Stimulated activated CD8-positive, alpha-beta memory T cell treated with anti-CD3 and anti-CD28 coated beads, Interleukin-7, amount 100 ng/mL, for 24 hours (primary cell): ENCODE measurements at regions not wholly inside any gene's neighbourhood (a gene's known extent, or its start where the extent isn't known, plus 50 kb on each side); places are given as distances from the start of the nearest gene placed in this dataset.
"Not testable (repeated sequence)": the region's sequence is repeated elsewhere in the genome, so short reads cannot be mapped to it uniquely, and the experiment has no call there.

Experiments used
- DNase-seq: peaks from one replicate; pipeline ENCODE4 v3.0.0-alpha.2; 2020; ENCODE audit warnings: low read depth

- no peak for DNase-seq
Measured at GRCh38 chr17:72175787-72176515, 55.1 kb downstream of the SOX9 start.

GRCh38 chr17:72176516-72176851, 55.7 kb downstream of the SOX9 start:
- DNase-seq, result no peak

GRCh38 chr17:72176951-72177660, 56.3 kb downstream of the SOX9 start:
- DNase-seq, result no peak

GRCh38 chr17:72177738-72178137, 56.9 kb downstream of the SOX9 start:
- no peak for DNase-seq

DNA sequence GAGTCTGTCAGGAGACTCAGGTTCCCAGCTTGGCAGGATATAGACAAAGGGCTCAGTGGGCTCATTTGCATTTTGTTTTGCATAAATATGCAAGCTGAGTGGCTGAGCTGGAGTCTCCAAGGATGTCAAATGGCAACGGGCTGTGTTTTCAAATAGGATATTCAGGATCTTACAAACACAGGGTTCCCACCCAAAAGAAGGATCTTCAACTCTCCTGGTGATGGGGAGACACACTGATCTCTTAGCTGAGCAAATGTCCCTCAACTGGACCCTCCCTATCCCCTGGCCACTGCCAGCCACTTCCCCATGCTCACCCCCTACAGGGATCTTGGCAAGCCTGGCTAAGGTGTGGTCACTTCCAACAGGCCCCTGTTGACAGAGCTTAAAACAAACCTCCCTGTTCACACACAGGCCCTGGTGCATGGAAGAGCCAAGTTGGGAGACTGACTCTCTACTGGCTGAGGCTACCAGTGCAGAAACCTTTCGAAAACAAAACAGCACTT, 61.6 kb downstream of the SOX9 start:
- DNase-seq, result no peak

GRCh38 chr17:72183194-72183685, 62.4 kb downstream of the SOX9 start:
- no peak for DNase-seq

DNA sequence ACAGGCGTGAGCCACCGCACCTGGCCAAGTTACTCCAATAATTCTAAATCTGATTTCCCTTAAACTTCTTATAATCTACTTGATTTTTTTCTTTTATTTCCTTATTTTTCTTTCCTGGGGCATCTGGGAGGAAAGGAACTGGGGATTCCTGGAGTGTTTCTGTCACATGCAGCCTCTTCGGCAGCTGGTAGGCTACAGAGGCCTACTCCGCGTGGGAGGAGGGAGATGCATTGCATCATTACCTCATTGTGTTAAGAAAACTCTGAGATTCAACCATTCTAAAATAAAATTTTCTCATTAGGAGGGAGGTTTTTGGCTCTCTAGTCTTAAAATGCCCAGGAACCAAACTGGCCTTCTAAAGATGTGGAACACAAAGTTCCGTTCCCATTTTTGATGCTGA, 64.0 kb downstream of the SOX9 start:
- DNase-seq, result no peak

DNA sequence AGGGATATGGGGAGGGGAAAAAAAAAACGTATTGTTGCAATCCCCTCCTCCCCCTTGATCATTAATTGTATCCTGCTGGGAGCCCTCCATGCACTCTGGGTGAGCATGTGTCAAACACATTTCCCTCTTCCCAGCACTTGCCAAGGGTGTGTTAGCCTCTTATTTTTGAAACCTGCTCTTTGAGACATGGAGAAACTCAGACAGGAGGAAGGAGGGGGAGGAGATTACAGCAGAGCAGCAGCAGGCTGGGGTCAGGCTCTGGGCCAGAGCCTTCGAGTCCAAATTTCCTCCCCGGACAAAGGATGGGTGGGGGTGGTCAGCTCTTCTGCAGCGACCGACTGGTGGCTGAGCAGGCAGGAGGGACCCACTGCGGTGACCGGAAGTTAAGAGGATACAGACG, 64.7 kb downstream of the SOX9 start:
- DNase-seq, result no peak

GRCh38 chr17:72187556-72187955, 66.7 kb downstream of the SOX9 start:
- no peak for DNase-seq

DNA sequence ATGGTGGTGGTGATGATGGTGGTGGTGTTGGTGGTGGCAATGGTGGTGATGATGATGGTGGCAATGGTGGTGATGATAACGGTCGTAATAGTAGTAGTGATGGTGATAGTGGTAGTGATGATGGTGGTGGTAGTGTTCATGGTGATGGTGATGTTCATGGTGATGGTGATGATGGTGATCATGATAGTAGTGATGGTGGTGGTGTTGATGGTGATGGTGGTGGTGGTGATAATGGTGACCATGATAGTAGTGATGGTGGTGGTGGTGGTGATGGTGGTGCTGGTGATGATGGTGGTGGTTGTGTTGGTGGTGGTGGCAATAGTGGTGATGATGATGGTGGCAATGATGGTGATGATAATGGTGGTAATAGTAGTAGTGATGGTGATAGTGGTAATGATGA, 68.0 kb downstream of the SOX9 start:
- DNase-seq, result no peak

DNA sequence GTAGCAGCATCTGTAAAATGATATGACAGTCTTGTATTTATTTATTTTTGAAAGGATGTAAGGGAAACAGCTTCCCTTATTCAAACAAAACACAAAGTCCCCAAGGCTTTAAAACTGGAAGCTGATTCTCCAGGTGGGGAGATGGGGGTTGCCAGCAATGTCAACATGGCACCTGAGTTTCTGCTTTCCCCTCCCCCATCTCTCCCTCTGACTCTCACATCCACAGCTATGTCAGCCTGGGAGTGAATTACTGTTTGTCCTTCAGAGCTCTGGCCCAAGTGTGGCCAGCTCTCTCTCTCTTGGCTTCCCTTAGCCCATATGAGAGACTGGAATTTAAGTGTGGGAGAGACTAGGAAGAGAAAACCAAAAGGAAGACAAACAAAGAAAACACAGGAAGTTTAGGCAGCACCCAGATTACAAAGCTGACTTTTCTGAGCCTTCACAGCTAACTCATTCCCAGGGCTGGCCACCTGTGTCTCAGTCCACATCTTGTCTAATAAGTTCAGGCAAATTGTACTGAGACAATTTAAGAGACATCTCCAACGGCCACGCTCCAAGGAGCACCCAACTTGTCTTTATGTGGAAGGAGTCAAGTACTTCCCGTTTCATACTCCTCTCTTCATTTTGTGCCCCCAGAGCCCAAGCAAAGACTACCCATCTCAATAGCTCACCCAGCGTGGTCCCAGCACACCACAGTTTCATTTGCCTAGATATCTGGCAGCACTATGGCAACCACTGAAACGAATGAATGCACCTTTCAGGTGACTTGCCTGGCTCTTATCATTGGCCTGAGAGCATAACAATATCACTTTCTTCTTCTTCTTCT, 69.2 kb downstream of the SOX9 start:
- DNase-seq, result no peak

DNA sequence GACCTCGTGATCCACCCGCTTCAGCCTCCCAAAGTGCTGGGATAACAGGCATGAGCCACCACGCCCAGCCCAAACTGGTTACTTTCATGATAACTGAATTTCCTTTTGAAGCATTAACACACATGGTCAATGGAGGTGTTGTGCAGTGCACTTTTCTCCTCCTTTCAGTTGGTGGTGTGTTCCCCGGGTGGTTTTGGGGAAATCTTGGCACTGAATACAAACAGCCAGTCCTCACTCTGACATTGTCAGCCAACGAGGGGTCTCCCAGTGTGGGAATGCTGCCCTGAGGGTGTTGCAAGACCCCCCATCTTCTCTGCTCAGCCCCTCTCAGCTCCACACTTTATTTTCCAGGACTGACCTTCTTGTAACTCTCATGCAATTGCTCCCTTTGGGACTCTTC, 70.5 kb downstream of the SOX9 start:
- DNase-seq, result no peak

DNA sequence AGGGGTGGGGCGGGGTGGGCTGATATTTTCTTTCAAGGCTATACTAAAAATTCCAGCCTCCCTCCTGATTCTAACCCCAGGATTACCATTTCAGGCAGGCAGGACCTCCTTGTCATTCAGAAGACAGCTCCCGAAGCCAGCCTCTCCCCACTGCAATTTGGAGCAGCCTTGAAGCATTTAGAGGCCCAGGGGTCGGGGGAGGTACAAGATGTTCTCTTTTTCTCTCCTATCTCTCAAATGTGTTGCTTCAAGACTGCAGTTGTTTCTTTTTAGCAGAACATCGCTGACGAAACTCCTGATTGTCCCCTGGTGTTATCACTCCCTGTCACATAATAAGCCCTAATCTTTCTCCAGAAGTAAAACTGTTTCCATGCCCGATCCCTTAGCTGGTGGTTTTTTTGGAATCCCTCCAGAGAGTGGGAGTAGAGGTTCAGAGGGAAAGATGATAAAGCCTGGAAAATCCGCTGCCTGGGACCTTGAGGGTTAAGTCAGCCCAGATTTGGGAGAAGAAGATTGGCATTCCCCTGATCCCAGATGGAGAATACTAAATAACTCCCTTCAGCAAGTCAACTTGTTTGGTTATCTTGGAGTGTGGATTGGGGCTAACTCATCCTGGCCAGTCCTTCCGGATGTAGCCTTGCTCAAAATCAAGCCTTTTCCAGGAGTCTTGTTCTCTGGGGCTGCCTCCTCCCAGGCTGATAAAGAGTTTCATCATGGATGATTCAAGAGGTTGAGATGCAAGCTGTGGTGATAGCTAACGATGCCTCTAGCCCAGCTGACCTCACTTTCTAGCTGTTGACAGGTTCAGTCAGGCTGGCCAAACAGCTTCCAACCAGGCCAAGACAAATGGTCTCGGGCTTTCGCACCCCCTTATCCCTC, 71.3 kb downstream of the SOX9 start:
- DNase-seq, result no peak

GRCh38 chr17:72192800-72193192, 72.0 kb downstream of the SOX9 start:
- no peak for DNase-seq

DNA sequence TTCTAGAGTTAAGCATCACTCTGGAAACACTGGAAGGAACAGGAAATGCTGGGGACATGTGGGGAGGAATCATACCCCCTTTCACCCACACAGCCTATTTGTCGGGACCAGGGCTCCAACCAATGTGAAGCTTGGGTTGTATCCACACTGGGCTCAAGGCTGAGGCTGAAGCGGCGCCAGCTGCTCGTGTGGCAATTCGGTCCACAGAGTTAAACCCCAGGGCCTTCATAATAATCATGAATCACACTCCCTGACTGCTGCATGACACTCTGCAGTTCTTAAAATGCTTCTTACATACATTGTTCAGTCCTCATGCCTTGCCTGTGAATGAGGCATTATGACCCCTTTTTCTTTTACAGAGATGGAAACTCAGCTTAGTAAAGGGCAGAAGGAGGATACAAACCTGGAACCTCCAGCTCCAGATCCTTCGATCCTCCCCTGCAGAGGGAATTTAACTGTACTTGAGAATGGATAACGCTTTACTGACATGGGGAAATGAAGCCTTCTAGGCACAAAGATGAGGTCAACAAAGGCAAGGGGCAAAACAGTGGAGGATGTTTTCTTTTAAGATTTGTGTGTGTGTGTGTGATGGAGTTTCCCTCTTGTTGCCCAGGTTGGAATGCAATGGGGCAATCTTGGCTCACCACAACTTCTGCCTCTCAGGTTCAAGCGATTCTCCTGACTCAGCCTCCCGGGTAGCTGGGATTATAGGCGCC, 72.7 kb downstream of the SOX9 start:
- no peak for DNase-seq

DNA sequence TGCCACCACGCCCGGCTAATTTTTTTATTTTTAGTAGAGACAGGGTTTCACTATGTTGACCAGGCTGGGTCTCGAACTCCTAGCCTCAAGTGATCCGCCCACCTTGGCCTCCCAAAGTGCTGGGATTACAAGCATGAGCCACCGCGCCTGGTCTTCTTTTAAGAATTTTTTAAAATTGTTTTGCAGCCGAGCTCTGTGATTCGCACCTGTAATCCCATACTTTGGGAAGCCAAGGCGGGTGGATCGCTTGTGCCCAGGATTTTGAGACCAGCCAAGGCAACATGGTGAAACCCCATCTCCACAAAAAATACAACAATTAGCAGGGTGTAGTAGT, 73.3 kb downstream of the SOX9 start:
- not testable (repeated sequence) for DNase-seq

GRCh38 chr17:72199256-72199655, 78.4 kb downstream of the SOX9 start:
- DNase-seq, result no peak

GRCh38 chr17:72204742-72205141, 83.9 kb downstream of the SOX9 start:
- no peak for DNase-seq

- no peak for DNase-seq
Measured at GRCh38 chr17:72205357-72205756, 84.5 kb downstream of the SOX9 start.

DNA sequence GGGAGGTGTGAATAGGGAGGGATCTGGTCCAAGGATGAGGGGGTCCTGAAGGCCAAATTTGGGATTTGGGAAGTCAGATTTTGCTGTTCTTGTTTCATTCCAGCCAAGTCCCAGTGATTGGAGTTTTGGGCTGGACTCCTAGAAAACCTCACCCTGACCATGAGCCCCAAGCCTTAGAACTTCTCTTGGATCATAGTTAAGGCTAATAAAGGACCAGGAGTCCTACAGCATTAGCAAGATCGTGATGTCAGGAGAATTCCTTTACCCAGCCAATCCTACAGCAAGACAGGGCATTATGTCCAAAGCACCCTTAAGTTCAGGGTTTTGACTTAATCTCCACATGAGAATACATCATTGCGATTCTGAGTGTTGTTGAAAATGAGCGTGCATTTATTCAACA, 85.0 kb downstream of the SOX9 start:
- no peak for DNase-seq

DNA sequence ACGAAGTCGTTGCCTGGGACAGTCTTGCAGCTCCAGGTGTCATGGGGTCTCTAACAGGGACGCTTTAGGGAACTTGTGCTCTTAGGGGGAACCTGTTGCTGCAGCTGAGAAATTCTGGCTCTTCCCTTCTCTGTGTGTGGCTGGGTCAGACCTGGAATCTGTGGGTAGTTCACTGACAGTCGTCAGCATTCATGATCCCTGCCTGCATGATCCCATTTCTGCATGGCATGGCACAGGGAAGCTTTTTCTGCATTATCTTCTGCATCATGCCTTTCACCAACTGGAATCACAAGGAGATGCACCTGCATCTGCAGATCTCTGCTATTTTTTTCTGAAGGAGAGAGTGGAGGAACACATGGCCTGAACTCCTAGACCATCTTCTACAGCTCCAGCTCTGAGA, 85.6 kb downstream of the SOX9 start:
- no peak for DNase-seq
